Activated CD8-positive, alpha-beta memory T cell treated with anti-CD3 and anti-CD28 coated beads, Interleukin-2, amount 50 U/mL, for 24 hours (primary cell): ENCODE measurements at regions not wholly inside any gene's neighbourhood (a gene's known extent, or its start where the extent isn't known, plus 50 kb on each side); places are given as distances from the start of the nearest gene placed in this dataset.

Experiments used
- DNase-seq: peaks from one replicate; pipeline ENCODE4 v3.0.0-alpha.2; 2020; ENCODE audit errors: extremely low read depth

GRCh38 chr5:124061663-124062062 lies 549.7 kb downstream of the CSNK1G3 start:
- no peak for DNase-seq

GRCh38 chr5:124061068-124061430 lies 549.1 kb downstream of the CSNK1G3 start:
- DNase-seq, result no peak

GRCh38 chr5:124060413-124061067 lies 548.6 kb downstream of the CSNK1G3 start:
- DNase-seq, result no peak

GRCh38 chr5:124060011-124060410 lies 548.0 kb downstream of the CSNK1G3 start:
- DNase-seq, result no peak

- DNase-seq, result no peak
These were observed 547.2 kb downstream of the CSNK1G3 start for GRCh38 chr5:124059200-124059599.

- no peak for DNase-seq
These were observed 545.8 kb downstream of the CSNK1G3 start for GRCh38 chr5:124057724-124058231.

- DNase-seq, result no peak
These were observed 545.2 kb downstream of the CSNK1G3 start for GRCh38 chr5:124056991-124057723.

GRCh38 chr5:124056326-124056990 lies 544.5 kb downstream of the CSNK1G3 start:
- no peak for DNase-seq

- no peak for DNase-seq
These were observed 543.8 kb downstream of the CSNK1G3 start for GRCh38 chr5:124055751-124056150.

GRCh38 chr5:124054564-124054963 lies 542.6 kb downstream of the CSNK1G3 start:
- DNase-seq, result no peak

- no peak for DNase-seq
These were observed 541.4 kb downstream of the CSNK1G3 start for GRCh38 chr5:124053340-124053739.

GRCh38 chr5:124052201-124052600 lies 540.2 kb downstream of the CSNK1G3 start:
- DNase-seq, result no peak

GRCh38 chr5:124050120-124050770 lies 538.3 kb downstream of the CSNK1G3 start:
- no peak for DNase-seq

GRCh38 chr5:124045412-124045811 lies 533.4 kb downstream of the CSNK1G3 start:
- DNase-seq, result no peak

- DNase-seq, result no peak
These were observed 532.6 kb downstream of the CSNK1G3 start for GRCh38 chr5:124044613-124045012.

- no peak for DNase-seq
These were observed 531.5 kb downstream of the CSNK1G3 start for GRCh38 chr5:124043456-124043855.

GRCh38 chr5:124040799-124041198 lies 528.8 kb downstream of the CSNK1G3 start:
- DNase-seq, result no peak

- DNase-seq, result no peak
These were observed 527.4 kb downstream of the CSNK1G3 start for GRCh38 chr5:124039410-124039809.

GRCh38 chr5:124036786-124037185 lies 524.8 kb downstream of the CSNK1G3 start:
- DNase-seq, result no peak

- DNase-seq, result no peak
These were observed 523.0 kb downstream of the CSNK1G3 start for GRCh38 chr5:124034963-124035362.

GRCh38 chr5:124034083-124034700 lies 522.2 kb downstream of the CSNK1G3 start:
- no peak for DNase-seq

- DNase-seq, result no peak
These were observed 518.1 kb downstream of the CSNK1G3 start for GRCh38 chr5:124030043-124030491.
